ENCODE measurements at regions not wholly inside any gene's neighbourhood (a gene's known extent, or its start where the extent isn't known, plus 50 kb on each side); places are given as distances from the start of the nearest gene placed in this dataset.

DNA sequence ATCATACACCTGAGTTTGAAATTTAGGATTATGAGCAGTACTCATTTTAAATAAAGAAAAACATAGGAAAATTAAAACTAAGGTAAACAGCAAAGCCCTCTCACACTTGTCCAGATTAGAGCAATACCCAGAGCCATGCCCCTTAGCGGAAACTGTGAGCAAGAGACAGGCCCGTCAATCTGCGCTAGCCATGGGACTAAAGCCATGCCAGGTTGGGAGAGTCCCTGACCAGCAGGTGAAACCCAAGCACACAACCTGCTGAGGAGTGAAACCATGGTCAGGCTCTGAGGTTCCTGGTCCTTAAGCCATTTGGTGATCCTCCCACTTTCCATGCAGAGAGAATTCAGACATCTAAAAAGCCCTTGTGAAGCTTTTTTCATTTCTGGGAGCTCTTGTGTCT lies 494.3 kb downstream of the STK39 start:
- intact Hi-C loops (cut with DNase I; ENCODE audit: low total_unique reads), result no loop called here
- Histone ChIP-seq H3K9me3 (no peaks in the 10 kb centered on the region), H3K4me3 (no peak overlapping the region), H3K27me3 (replicated peaks in 1 of 7) (peaks cover 0 to 4% (median 0%) of the 10 kb centered on the region in 7 donors), H3K36me3 (no peaks in the 10 kb centered on the region), H3K27ac (no peak overlapping the region), H3K4me1 (no peaks in the 10 kb centered on the region)
- DNase-seq, result no peak
- WGBS, 5 donors, result 66 to 100% (median 90%) methylated on average over 3 of the region's 3 CpGs
- TF ChIP-seq POLR2A (IDR thresholded peaks at IDR 0.05) (no peak), POLR2AphosphoS5 (IDR thresholded peaks at IDR 0.05) (no peak)
- TF ChIP-seq, protein P1, sequence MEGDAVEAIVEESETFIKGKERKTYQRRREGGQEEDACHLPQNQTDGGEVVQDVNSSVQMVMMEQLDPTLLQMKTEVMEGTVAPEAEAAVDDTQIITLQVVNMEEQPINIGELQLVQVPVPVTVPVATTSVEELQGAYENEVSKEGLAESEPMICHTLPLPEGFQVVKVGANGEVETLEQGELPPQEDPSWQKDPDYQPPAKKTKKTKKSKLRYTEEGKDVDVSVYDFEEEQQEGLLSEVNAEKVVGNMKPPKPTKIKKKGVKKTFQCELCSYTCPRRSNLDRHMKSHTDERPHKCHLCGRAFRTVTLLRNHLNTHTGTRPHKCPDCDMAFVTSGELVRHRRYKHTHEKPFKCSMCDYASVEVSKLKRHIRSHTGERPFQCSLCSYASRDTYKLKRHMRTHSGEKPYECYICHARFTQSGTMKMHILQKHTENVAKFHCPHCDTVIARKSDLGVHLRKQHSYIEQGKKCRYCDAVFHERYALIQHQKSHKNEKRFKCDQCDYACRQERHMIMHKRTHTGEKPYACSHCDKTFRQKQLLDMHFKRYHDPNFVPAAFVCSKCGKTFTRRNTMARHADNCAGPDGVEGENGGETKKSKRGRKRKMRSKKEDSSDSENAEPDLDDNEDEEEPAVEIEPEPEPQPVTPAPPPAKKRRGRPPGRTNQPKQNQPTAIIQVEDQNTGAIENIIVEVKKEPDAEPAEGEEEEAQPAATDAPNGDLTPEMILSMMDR (IDR thresholded peaks at IDR 0.05 in 8 of 11, conservative IDR thresholded peaks at IDR 0.05 in 3 of 11), result no peak

DNA sequence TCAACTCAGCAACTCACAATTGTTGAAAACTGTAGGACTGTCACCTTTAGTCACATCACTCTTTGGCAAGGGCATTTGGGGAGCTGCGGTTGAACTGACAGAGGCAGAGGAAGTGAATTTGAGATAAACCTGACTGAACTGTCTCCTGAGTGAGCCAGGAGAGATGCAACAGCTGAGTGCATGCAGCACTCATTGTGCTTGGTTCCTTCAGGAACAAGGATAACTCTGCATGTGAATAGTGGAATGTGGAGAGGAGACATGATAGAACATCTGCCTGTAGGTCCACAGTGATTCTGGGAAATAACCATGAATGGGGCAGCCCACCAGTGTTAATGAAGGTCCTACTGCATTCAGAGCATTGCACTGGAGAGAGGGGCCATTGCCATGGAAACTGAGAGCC lies 494.7 kb downstream of the STK39 start:
- H3K27ac ChIP-seq, result no peak overlapping the region

DNA sequence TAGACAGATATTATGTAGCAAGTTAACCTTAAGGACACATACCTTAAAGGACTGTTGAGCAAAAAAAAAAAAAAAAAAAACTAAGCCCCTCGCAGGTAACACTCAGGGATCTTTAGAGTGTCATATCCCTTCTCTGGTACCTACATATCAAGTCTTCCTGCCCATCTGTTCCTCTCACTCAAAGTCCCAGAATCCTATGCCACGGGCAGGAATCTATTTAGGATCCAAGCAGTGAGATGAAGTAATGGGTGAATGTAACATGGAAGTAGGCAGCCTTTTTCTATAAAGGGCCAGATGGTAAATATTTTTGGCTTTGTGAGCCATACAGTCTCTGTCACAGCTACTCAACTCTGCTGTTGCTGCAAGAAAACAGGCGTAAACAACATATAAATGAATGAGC lies 496.7 kb downstream of the STK39 start:
- TF ChIP-seq, protein P1 (IDR thresholded peaks at IDR 0.05 in 8 of 11, conservative IDR thresholded peaks at IDR 0.05 in 3 of 11), result no peak
- TF ChIP-seq POLR2AphosphoS5 (IDR thresholded peaks at IDR 0.05) (no peak), POLR2A (IDR thresholded peaks at IDR 0.05) (no peak)
- H3K27ac ChIP-seq, result no peak overlapping the region
- no peak overlapping the region for H3K4me3 ChIP-seq
- H3K36me3 ChIP-seq, result no peaks in the 10 kb centered on the region
- intact Hi-C loops (cut with DNase I; ENCODE audit: low total_unique reads), result no loop called here
- H3K9me3 ChIP-seq, result no peaks in the 10 kb centered on the region
- H3K27me3 ChIP-seq (replicated peaks in 1 of 7), result peaks cover 0 to 4% (median 0%) of the 10 kb centered on the region in 7 donors
- H3K4me1 ChIP-seq, result no peaks in the 10 kb centered on the region
- no peak for DNase-seq
- WGBS, 5 donors, result 86 to 91% (median 87%) methylated on average over 3 of the region's 3 CpGs

More for the DNA sequence above, 494.7 kb downstream of the STK39 start:
- intact Hi-C loops (cut with DNase I; ENCODE audit: low total_unique reads), result no loop called here
- Histone ChIP-seq H3K9me3 (no peaks in the 10 kb centered on the region), H3K36me3 (no peaks in the 10 kb centered on the region), H3K4me1 (no peaks in the 10 kb centered on the region), H3K4me3 (no peak overlapping the region), H3K27me3 (replicated peaks in 1 of 7) (peaks cover 0 to 4% (median 0%) of the 10 kb centered on the region in 7 donors)
- TF ChIP-seq, protein P1 (IDR thresholded peaks at IDR 0.05 in 8 of 11, conservative IDR thresholded peaks at IDR 0.05 in 3 of 11), result no peak
- TF ChIP-seq POLR2AphosphoS5 (IDR thresholded peaks at IDR 0.05) (no peak), POLR2A (IDR thresholded peaks at IDR 0.05) (no peak)
- 30 to 82% (median 66%) methylated on average over 1 of the region's 1 CpG for WGBS, 5 donors
- DNase-seq, result no peak

DNA sequence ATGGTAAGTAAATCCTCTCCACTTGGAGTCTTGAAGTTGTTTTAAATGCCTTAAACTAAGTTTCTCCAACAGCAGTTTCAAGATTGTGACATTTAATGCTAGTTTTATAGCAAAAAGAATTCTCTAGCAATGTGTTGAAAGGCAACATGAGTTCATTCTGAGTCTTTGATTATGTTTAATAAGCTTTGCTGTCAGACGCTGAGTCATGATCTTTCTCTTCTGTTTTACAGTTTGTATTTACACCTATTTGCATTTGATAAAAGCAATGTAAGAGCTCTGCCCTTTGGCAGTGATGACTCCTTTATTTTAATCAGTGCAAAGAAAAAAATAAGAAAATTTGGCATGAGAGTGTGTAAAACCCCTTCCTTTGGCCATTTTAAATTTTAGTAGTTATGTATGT lies 497.7 kb downstream of the STK39 start:
- 35 to 91% (median 84%) methylated on average over 1 of the region's 1 CpG for WGBS, 5 donors
- H3K27me3 ChIP-seq (replicated peaks in 1 of 7), result peaks cover 0 to 4% (median 0%) of the 10 kb centered on the region in 7 donors

More for the DNA sequence above, 497.7 kb downstream of the STK39 start:
- no peak for DNase-seq
- Histone ChIP-seq H3K36me3 (no peaks in the 10 kb centered on the region), H3K4me1 (no peaks in the 10 kb centered on the region), H3K27ac (no peak overlapping the region), H3K4me3 (no peak overlapping the region), H3K9me3 (no peaks in the 10 kb centered on the region)
- intact Hi-C loops (cut with DNase I; ENCODE audit: low total_unique reads), result no loop called here
- no peak for TF ChIP-seq POLR2AphosphoS5 (IDR thresholded peaks at IDR 0.05)
- no peak for TF ChIP-seq POLR2A (IDR thresholded peaks at IDR 0.05)
- TF ChIP-seq, protein P1 (IDR thresholded peaks at IDR 0.05 in 8 of 11, conservative IDR thresholded peaks at IDR 0.05 in 3 of 11), result no peak
